Activated naive CD8-positive, alpha-beta T cell treated with anti-CD3 and anti-CD28 coated beads, Interleukin-2, amount 50 U/mL, for 24 hours (primary cell): ENCODE measurements at regions not wholly inside any gene's neighbourhood (a gene's known extent, or its start where the extent isn't known, plus 50 kb on each side); places are given as distances from the start of the nearest gene placed in this dataset.

ENCODE experiments used
- ATAC-seq: fragments of 150-1000 bp; cut with Tn5 transposase; one replicate; pipeline ENCODE4 v1.10.0; 2021
- DNase-seq: peaks from one replicate; pipeline ENCODE4 v3.0.0; 2021
- H3K27ac Mint-ChIP-seq: one replicate; pipeline ENCODE4 v1.8.0; 2021; ENCODE audit warnings: mild to moderate bottlenecking, mixed read lengths
- H3K27me3 Mint-ChIP-seq: one replicate; pipeline ENCODE4 v1.8.0; 2021; ENCODE audit warnings: mixed read lengths
- H3K36me3 Mint-ChIP-seq: one replicate; pipeline ENCODE4 v1.8.0; 2021; ENCODE audit warnings: low read depth, mixed read lengths
- H3K4me1 Mint-ChIP-seq: one replicate; pipeline ENCODE4 v1.8.0; 2021; ENCODE audit warnings: mixed read lengths
- H3K4me3 Mint-ChIP-seq: one replicate; pipeline ENCODE4 v1.8.0; 2021; ENCODE audit warnings: mild to moderate bottlenecking, moderate library complexity, mixed read lengths
- H3K9me3 Mint-ChIP-seq: one replicate; pipeline ENCODE4 v1.8.0; 2021; ENCODE audit warnings: mixed read lengths

DNA sequence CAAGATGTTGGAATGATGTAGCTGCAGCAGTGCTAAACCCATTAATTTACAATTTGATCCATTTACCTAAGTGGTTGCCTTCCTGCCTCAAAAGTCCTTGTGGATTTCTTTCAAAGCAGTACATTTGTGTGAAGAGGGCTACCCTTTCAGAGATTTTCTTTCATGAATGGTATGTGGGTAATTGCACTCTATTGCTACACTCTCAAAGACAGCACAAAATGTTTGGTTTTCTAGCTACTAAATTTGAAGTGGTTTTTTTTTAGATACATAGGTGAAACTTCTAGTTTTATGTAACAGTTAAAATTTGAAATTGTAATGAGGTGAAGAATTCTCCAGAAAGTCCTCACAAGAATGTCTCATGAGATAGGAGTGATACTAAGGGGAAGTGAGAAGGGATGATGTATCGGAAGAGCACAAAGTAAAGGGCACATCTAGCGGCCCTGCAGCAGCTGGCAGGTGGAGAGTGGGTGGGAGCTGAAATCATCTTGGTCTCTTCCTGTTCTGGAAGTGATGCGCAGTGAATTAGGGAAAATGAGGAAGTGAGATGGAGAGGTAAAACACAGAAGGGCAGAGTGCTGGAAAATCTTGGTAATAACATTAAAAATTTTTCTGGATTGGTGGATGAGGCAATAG lies 236.8 kb upstream of the MAN1A1 start:
- H3K27me3 Mint-ChIP-seq: no peaks in the 10 kb centered on the region
- no peak for DNase-seq
- H3K27ac Mint-ChIP-seq: no peak overlapping the region
- H3K4me3 Mint-ChIP-seq: no peak overlapping the region
- H3K4me1 Mint-ChIP-seq: no peaks in the 10 kb centered on the region
- ATAC-seq: no peak
- no peaks in the 10 kb centered on the region for H3K9me3 Mint-ChIP-seq
- no peaks in the 10 kb centered on the region for H3K36me3 Mint-ChIP-seq

DNA sequence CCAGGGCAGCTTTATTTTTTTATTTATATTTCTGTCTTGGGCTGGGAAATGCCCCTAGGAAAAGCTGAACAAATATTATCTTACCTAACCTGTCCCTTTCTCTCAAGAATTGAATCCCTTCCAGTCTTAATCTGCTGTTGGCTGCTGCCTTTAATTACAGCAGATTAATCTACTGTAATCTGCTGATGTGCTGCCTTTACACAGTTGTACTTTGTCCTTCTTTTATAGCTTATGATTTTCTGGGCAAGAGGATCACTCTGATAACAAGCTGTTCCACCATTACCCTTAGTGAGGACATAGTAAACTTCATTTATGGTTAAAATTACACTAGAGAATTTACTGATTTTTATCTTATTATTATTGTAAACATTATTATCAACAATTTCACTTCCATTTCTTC lies 234.5 kb upstream of the MAN1A1 start:
- no peak for DNase-seq
- Mint-ChIP-seq H3K4me1 (no peaks in the 10 kb centered on the region), H3K4me3 (no peak overlapping the region), H3K36me3 (no peaks in the 10 kb centered on the region), H3K27ac (no peak overlapping the region), H3K9me3 (no peaks in the 10 kb centered on the region), H3K27me3 (no peaks in the 10 kb centered on the region)
- ATAC-seq: no peak

DNA sequence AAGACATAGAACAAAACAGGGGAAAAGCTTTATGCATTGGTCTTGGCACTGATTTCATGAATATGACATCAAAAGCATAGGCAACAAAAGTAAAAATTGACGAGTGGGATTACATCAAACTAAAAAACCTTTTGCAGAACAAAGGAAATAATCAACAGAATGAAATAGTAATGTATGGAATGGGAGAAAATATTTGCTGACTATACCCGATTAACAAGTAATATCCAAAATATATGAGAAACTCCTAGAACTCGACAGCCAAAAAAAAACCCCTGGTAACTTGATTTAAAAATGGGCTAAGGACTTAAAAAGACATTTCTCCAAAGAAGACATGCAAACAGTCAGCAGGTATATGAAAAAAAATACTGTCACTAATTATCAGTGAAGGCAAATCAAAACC lies 231.7 kb upstream of the MAN1A1 start:
- Mint-ChIP-seq H3K36me3 (peaks cover 5% of the 10 kb centered on the region), H3K9me3 (peaks cover 9% of the 10 kb centered on the region), H3K27ac (no peak overlapping the region), H3K27me3 (peaks cover 2% of the 10 kb centered on the region), H3K4me3 (no peak overlapping the region), H3K4me1 (no peaks in the 10 kb centered on the region)
- no peak for ATAC-seq
- DNase-seq: no peak

DNA sequence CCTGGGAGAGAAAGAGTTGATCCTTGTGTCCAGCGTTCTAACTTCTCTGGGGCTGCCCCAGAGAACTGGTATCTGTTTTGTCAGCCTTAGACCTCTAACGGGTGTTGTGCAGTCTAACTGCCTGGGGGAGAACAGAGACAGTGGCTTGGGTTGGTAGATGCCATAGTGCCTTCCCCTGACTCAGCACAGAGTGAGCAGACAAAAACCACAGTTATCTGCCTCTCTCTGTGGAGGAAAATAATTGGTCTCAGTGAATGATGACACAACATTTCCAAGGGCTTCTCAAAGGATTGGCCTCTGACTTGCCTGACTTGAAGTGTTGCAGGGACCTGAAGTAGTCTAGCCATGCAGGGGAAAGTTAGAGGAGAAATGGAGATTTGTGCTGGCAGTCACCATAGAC lies 226.2 kb upstream of the MAN1A1 start:
- no peak for ATAC-seq
- H3K36me3 Mint-ChIP-seq: peaks cover 5% of the 10 kb centered on the region
- no peak overlapping the region for H3K4me3 Mint-ChIP-seq
- DNase-seq: no peak
- no peak overlapping the region for H3K27ac Mint-ChIP-seq
- peaks cover 2% of the 10 kb centered on the region for H3K27me3 Mint-ChIP-seq
- H3K9me3 Mint-ChIP-seq: peaks cover 17% of the 10 kb centered on the region
- no peaks in the 10 kb centered on the region for H3K4me1 Mint-ChIP-seq

DNA sequence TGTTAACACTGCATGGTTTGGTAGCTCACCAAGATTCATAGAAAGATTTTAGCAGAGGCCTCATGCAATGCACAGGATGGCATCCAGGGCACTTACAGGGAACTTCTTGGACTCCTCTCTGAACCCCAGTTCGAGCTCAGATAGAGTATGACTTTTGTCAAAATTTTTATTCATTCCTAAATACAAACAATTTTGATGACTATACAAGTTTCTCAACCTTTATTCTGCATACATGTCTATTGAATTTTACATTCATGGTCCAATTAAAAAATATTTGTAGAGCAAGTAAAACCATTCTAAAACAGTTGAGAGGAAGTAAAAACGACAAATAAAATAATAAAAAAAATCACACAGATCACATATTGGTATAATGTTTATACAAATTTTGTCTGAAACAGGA lies 219.0 kb upstream of the MAN1A1 start:
- no peak overlapping the region for H3K4me3 Mint-ChIP-seq
- no peak for DNase-seq
- no peak overlapping the region for H3K27ac Mint-ChIP-seq
- peaks cover 2% of the 10 kb centered on the region for H3K27me3 Mint-ChIP-seq
- no peaks in the 10 kb centered on the region for H3K9me3 Mint-ChIP-seq
- ATAC-seq: no peak
- H3K36me3 Mint-ChIP-seq: no peaks in the 10 kb centered on the region
- H3K4me1 Mint-ChIP-seq: no peaks in the 10 kb centered on the region

DNA sequence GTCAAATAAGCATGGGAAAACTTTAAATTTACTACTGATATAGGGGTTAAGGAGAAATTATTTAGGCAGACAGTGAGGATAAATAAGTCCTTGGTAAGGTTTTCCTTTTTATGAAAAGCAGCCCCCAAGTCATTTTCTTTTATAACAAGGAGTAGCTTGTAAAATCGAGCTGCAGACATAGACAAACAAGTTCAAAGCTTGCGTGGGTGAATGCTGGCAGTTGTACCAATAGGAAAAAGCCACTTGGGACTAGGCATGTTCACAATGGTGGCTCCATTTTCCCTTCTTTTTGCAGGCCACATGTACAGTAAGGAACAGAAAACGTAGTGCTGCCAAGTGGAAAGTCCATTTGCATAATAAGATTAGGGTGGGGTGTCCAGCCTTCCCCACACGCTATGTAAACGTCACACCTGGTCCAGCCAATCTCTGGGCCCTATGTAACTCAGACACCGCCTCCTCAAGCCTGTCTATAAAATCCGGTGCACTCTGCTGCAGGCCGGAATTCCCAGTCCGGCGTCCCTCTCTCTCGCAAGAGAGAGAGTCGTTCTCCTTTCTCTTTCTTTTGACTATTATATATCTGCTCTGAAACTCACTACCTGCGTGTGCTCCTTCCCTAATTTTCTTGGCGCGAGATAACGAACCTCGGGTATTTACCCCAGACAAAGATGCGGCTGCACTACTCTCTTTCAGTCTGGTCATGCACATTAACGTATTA lies 217.1 kb upstream of the MAN1A1 start:
- no peak for DNase-seq
- Mint-ChIP-seq H3K27me3 (peaks cover 2% of the 10 kb centered on the region), H3K4me1 (no peaks in the 10 kb centered on the region), H3K9me3 (no peaks in the 10 kb centered on the region), H3K36me3 (no peaks in the 10 kb centered on the region), H3K27ac (no peak overlapping the region), H3K4me3 (no peak overlapping the region)
- ATAC-seq: no peak

DNA sequence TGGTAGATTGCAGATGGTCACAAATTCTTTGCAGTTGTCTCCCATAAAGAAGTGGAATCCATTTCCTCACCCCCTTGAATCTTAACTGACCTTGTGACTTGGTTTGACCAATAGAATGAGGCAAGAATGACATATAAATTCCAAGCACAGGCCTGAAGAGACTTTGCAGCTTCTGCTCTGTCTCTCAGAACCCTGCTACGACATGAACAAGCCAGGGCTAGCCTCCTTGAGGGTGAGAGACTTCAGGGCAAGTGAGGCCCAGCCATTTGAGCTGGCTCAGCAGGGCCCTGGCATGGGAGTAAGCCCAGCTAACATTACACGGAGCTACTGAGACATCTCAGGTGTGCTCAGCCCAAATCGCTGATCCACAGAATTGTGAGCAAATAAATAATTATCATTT lies 216.3 kb upstream of the MAN1A1 start:
- DNase-seq (no peak), ATAC-seq (no peak)
- H3K27ac Mint-ChIP-seq: no peak overlapping the region
- peaks cover 2% of the 10 kb centered on the region for H3K27me3 Mint-ChIP-seq
- no peaks in the 10 kb centered on the region for H3K36me3 Mint-ChIP-seq
- H3K4me1 Mint-ChIP-seq: no peaks in the 10 kb centered on the region
- no peak overlapping the region for H3K4me3 Mint-ChIP-seq
- no peaks in the 10 kb centered on the region for H3K9me3 Mint-ChIP-seq

DNA sequence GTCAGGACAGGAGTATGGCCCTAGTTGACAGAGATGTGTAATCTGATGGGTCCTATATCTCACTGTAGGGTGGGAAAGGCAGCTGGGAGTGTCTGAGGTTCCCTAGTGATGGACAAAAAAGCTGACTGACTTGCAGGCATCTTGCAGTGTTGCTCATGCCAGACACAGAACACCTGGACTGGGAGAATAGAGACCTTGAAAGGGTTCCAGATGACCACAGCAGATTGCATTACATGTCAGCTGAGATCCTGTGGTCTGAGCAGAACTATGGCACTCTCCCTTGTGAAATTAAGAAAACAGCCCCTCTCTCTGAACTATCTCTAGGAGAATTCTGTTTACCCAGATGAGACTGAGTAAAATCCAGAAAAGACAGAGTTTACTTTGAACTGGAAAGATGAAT lies 212.6 kb upstream of the MAN1A1 start:
- Mint-ChIP-seq H3K9me3 (no peaks in the 10 kb centered on the region), H3K36me3 (no peaks in the 10 kb centered on the region), H3K27ac (no peak overlapping the region), H3K4me3 (no peak overlapping the region), H3K27me3 (no peaks in the 10 kb centered on the region), H3K4me1 (no peaks in the 10 kb centered on the region)
- ATAC-seq: no peak
- no peak for DNase-seq

DNA sequence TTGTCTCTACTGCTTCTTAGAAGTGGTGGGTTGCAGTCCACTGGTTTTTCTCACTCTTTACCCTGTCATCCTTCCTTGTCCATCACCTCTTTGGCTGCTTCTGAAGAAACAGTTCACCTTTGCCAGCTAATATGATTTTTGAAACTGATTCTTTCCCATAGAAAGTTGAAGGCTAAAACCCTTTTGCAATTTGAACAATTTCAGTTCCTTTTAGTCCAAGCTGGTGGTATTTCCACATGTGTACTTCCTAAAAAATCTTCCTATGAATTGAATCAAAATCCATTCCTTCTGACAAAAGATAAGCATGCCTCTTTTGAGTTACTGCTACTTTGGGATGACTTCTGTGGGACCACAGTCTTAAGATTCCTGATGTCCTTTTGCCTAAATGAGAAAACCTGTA lies 210.0 kb upstream of the MAN1A1 start:
- Mint-ChIP-seq H3K27ac (no peak overlapping the region), H3K4me3 (no peak overlapping the region), H3K9me3 (no peaks in the 10 kb centered on the region), H3K27me3 (no peaks in the 10 kb centered on the region), H3K36me3 (no peaks in the 10 kb centered on the region), H3K4me1 (no peaks in the 10 kb centered on the region)
- DNase-seq (no peak), ATAC-seq (no peak)

DNA sequence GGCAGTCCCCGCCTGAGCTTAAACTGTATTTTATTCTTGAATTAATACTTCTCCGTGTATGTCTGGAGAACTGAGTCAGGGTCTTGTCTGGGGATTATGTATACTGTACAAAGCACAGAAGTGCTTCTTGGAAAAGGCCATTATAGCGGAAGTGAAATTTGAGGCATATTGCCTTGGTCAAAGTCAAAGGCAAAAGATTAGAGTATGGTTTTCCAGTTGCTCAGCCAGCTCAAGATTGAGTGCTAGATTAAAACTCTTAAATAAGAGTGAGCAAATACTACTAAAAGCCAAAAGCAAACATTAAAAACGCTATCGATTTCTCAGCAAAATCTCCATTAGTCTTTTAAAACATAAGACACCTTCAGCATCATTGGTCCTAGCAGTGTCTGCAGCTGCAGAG lies 207.7 kb upstream of the MAN1A1 start:
- DNase-seq: no peak
- ATAC-seq: no peak
- no peak overlapping the region for H3K4me3 Mint-ChIP-seq
- no peak overlapping the region for H3K27ac Mint-ChIP-seq
- H3K4me1 Mint-ChIP-seq: no peaks in the 10 kb centered on the region
- H3K36me3 Mint-ChIP-seq: peaks cover 2% of the 10 kb centered on the region
- peaks cover 3% of the 10 kb centered on the region for H3K9me3 Mint-ChIP-seq
- no peaks in the 10 kb centered on the region for H3K27me3 Mint-ChIP-seq

DNA sequence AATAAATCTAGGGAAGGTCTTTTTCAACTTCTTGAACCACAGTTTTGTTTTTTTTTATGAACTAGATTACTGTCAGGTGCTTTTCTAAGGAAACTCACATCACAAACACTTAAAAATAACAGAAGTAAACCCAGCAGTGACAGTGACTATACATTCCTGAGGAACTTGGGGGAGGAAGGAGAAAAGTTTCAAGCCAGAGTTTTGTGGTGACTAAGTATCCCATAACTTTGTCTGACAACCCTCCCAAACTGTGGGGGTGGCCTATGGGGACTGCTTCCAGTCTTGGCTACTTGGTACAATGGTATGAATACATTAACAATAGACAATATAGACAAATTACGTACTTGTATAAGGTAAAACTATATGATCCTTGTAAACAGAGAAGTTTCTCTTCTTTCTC lies 202.5 kb upstream of the MAN1A1 start:
- H3K9me3 Mint-ChIP-seq: peaks cover 3% of the 10 kb centered on the region
- DNase-seq (no peak), ATAC-seq (no peak)
- H3K27me3 Mint-ChIP-seq: no peaks in the 10 kb centered on the region
- H3K27ac Mint-ChIP-seq: no peak overlapping the region
- no peaks in the 10 kb centered on the region for H3K4me1 Mint-ChIP-seq
- H3K4me3 Mint-ChIP-seq: no peak overlapping the region
- peaks cover 2% of the 10 kb centered on the region for H3K36me3 Mint-ChIP-seq

DNA sequence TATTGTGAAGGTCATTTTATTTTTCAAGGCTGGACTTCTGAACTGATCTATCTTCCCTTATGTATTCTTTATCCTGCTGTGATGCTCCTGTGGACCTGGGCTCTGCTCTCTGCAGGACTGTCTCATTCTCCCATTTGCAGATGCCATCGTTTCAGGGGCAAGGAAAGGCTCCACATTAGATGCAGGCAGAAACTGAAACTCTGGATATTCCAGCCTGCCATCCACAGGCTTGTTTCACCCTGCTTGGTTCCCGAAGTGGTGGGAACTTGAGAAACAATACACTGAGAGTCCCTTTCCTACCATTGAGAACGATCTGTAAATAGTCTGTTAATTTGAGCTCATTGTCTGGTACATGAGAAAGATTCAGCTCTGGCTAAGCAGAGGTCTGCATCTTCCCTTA lies 197.5 kb upstream of the MAN1A1 start:
- no peaks in the 10 kb centered on the region for H3K36me3 Mint-ChIP-seq
- H3K27me3 Mint-ChIP-seq: peaks cover 2% of the 10 kb centered on the region
- no peak overlapping the region for H3K27ac Mint-ChIP-seq
- ATAC-seq: no peak
- no peaks in the 10 kb centered on the region for H3K9me3 Mint-ChIP-seq
- no peak for DNase-seq
- H3K4me1 Mint-ChIP-seq: no peaks in the 10 kb centered on the region
- no peak overlapping the region for H3K4me3 Mint-ChIP-seq

DNA sequence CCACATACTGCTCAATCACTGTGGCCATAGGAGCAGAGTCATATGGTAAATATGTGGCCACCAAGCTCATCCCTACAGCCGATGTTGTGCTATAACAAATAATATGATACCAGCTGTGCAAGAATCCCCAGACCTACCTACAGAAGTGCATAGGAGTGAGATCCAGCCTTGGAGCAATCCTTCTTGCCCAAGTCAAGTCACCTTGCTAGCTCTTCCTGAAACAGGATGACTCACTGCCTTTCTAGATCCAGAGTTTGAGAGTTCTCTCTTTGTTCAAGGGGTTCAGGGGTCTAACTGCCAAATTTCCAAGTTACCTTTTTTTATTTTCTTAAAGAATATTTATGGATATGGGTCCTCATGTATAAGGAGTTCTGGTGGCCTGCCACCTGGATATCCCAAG lies 195.7 kb upstream of the MAN1A1 start:
- DNase-seq: no peak
- H3K27ac Mint-ChIP-seq: no peak overlapping the region
- no peaks in the 10 kb centered on the region for H3K4me1 Mint-ChIP-seq
- H3K4me3 Mint-ChIP-seq: no peak overlapping the region
- peaks cover 2% of the 10 kb centered on the region for H3K27me3 Mint-ChIP-seq
- no peaks in the 10 kb centered on the region for H3K9me3 Mint-ChIP-seq
- ATAC-seq: no peak
- no peaks in the 10 kb centered on the region for H3K36me3 Mint-ChIP-seq

DNA sequence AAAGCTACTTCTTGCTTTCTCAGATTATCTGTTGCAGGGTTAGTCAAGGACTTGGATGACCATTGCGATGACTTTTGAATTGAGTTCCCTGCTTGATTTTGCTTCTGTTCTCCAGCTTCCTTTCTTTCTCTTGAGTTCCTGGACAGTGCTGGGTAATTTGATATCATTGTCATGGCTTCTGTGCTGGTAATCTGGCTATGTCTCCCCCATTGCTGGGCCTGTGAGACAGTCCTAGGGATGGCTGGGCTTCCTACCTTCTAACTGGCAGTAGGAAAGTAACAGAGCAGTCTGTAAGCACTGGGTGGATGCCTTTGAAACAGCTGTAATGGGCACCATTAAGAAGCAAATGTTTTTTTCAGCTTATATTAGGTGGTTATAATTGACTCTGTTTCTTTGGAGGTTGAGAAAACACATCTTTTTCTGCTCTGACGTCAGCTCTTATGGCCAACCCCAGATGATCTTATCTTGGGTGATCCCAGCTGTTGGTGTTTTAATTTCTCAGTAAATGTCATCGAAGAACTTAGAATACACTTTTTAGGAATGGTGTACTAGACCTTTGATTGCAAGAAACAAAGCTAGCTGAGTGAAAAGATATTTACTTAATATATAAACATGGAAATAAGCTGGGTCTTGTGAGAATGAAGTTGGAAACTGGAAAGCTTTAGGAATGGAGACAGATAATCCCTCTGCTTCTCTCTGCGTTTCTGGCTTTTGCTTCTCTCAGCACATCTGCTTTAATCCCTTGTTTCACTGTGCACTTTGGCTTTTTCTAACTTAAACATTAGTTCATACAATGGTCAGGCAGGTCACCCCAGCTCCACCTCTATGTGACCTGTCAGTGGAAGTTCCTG lies 195.0 kb upstream of the MAN1A1 start:
- Mint-ChIP-seq H3K9me3 (no peaks in the 10 kb centered on the region), H3K27ac (no peak overlapping the region), H3K27me3 (peaks cover 2% of the 10 kb centered on the region), H3K4me1 (no peaks in the 10 kb centered on the region), H3K36me3 (no peaks in the 10 kb centered on the region), H3K4me3 (no peak overlapping the region)
- DNase-seq (no peak), ATAC-seq (no peak)

DNA sequence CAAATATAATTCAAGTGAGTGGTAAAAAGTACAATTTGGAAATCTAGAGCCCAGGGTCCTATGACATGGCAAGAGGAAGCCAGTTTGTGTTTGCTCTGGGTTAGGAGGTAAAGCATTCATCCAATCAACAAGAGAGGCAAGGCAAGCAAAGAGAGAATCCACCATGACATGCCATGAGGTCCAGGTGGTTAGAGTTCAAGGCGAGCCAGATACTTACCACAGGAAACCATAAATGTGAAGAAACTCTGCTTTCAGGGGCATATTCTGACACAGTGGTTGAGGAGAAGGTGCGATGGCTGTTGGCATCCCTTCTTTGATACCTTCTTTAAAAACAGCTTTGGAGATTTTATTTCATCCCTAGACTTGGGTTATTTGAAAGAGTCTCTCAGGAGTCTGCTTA lies 193.8 kb upstream of the MAN1A1 start:
- no peak overlapping the region for H3K4me3 Mint-ChIP-seq
- no peaks in the 10 kb centered on the region for H3K36me3 Mint-ChIP-seq
- DNase-seq (no peak), ATAC-seq (no peak)
- no peaks in the 10 kb centered on the region for H3K9me3 Mint-ChIP-seq
- H3K4me1 Mint-ChIP-seq: no peaks in the 10 kb centered on the region
- H3K27ac Mint-ChIP-seq: no peak overlapping the region
- peaks cover 2% of the 10 kb centered on the region for H3K27me3 Mint-ChIP-seq
